Osteoblast (primary cell): ENCODE measurements at regions not wholly inside any gene's neighbourhood (a gene's known extent, or its start where the extent isn't known, plus 50 kb on each side); places are given as distances from the start of the nearest gene placed in this dataset.

Experiments used
- DNase-seq: peaks from one replicate; pipeline ENCODE4 v3.0.0; 2011; ENCODE audit warnings: low spot score, mixed read lengths; ENCODE audit not compliant: insufficient read length; ENCODE audit errors: missing footprints
- H2AFZ ChIP-seq: 2 replicates; pipeline ENCODE4 v1.6.0; 2011; ENCODE audit warnings: mild to moderate bottlenecking, low read length
- H3K27ac ChIP-seq: 2 replicates; pipeline ENCODE4 v1.5.1; 2011; ENCODE audit warnings: mild to moderate bottlenecking, low read depth, low read length, moderate library complexity
- H3K27me3 ChIP-seq: 2 replicates; pipeline ENCODE4 v1.6.0; 2012; ENCODE audit warnings: mild to moderate bottlenecking, control low read depth, inconsistent platforms, low read length, moderate library complexity; ENCODE audit not compliant: insufficient read depth
- H3K36me3 ChIP-seq: 2 replicates; pipeline ENCODE4 v1.5.1; 2011; ENCODE audit warnings: mild to moderate bottlenecking, low read length, control low read depth, moderate library complexity; ENCODE audit not compliant: insufficient read depth
- H3K4me1 ChIP-seq: 2 replicates; pipeline ENCODE4 v1.5.1; 2011; ENCODE audit warnings: mild to moderate bottlenecking, low read length, control low read depth, moderate library complexity; ENCODE audit not compliant: insufficient read depth
- H3K4me2 ChIP-seq: 2 replicates; pipeline ENCODE4 v1.6.0; 2011; ENCODE audit warnings: mild to moderate bottlenecking, low read length; ENCODE audit not compliant: insufficient read depth
- H3K4me3 ChIP-seq: fragments of 200-600 bp; sonication (generic); 3 replicates; pipeline ENCODE4 v1.5.1; 2012; ENCODE audit warnings: mild to moderate bottlenecking, low read length, inconsistent platforms; ENCODE audit not compliant: insufficient read depth
- H3K79me2 ChIP-seq: 2 replicates; pipeline ENCODE4 v1.6.0; 2012; ENCODE audit warnings: mild to moderate bottlenecking, low read length, control low read depth, inconsistent platforms; ENCODE audit not compliant: insufficient read depth
- H3K9me3 ChIP-seq: 2 replicates; pipeline ENCODE4 v1.5.1; 2011; ENCODE audit warnings: low read depth, low read length, control low read depth
- H4K20me1 ChIP-seq: 2 replicates; pipeline ENCODE4 v1.6.0; 2012; ENCODE audit warnings: mild to moderate bottlenecking, low read length, control low read depth; ENCODE audit not compliant: insufficient read depth
- CTCF ChIP-seq: IDR thresholded peaks from 2 replicates; pipeline ENCODE4 v1.5.1; 2011; ENCODE audit warnings: mild to moderate bottlenecking, low read depth, low read length, moderate library complexity; ENCODE audit errors: extremely low read depth

- Histone ChIP-seq H3K9me3 (no peaks in the 10 kb centered on the region), H3K4me3 (no peak overlapping the region), H3K79me2 (no peaks in the 10 kb centered on the region), H3K4me1 (no peaks in the 10 kb centered on the region), H3K4me2 (no peak overlapping the region), H3K36me3 (no peaks in the 10 kb centered on the region), H2AFZ (no peak overlapping the region), H3K27ac (no peak overlapping the region), H4K20me1 (no peaks in the 10 kb centered on the region), H3K27me3 (no peaks in the 10 kb centered on the region)
- DNase-seq: no peak
- no peak for TF ChIP-seq CTCF
These were observed 336.2 kb upstream of the TMPO start for GRCh38 chr12:98179151-98179550.

GRCh38 chr12:98180603-98181002 lies 334.8 kb upstream of the TMPO start:
- H3K79me2 ChIP-seq: no peaks in the 10 kb centered on the region
- H3K27me3 ChIP-seq: no peaks in the 10 kb centered on the region
- H2AFZ ChIP-seq: no peak overlapping the region
- no peak for TF ChIP-seq CTCF
- H3K9me3 ChIP-seq: no peaks in the 10 kb centered on the region
- H3K27ac ChIP-seq: no peak overlapping the region
- H3K4me3 ChIP-seq: no peak overlapping the region
- DNase-seq: no peak
- no peaks in the 10 kb centered on the region for H3K36me3 ChIP-seq
- H3K4me1 ChIP-seq: no peaks in the 10 kb centered on the region
- no peaks in the 10 kb centered on the region for H4K20me1 ChIP-seq
- H3K4me2 ChIP-seq: no peak overlapping the region

- Histone ChIP-seq H3K4me3 (no peak overlapping the region), H3K36me3 (no peaks in the 10 kb centered on the region), H3K4me1 (no peaks in the 10 kb centered on the region), H3K4me2 (no peak overlapping the region), H3K79me2 (no peaks in the 10 kb centered on the region), H2AFZ (no peak overlapping the region), H3K27ac (no peak overlapping the region), H4K20me1 (no peaks in the 10 kb centered on the region), H3K9me3 (no peaks in the 10 kb centered on the region), H3K27me3 (no peaks in the 10 kb centered on the region)
- DNase-seq: no peak
- no peak for TF ChIP-seq CTCF
These were observed 332.6 kb upstream of the TMPO start for GRCh38 chr12:98182821-98183220.

- no peaks in the 10 kb centered on the region for H4K20me1 ChIP-seq
- no peak overlapping the region for H3K4me2 ChIP-seq
- H3K9me3 ChIP-seq: no peaks in the 10 kb centered on the region
- no peaks in the 10 kb centered on the region for H3K36me3 ChIP-seq
- no peaks in the 10 kb centered on the region for H3K4me1 ChIP-seq
- DNase-seq: no peak
- TF ChIP-seq CTCF: no peak
- H3K79me2 ChIP-seq: no peaks in the 10 kb centered on the region
- H3K27me3 ChIP-seq: no peaks in the 10 kb centered on the region
- H2AFZ ChIP-seq: no peak overlapping the region
- no peak overlapping the region for H3K27ac ChIP-seq
- H3K4me3 ChIP-seq: no peak overlapping the region
These were observed 329.8 kb upstream of the TMPO start for GRCh38 chr12:98185606-98186005.
